ENCODE measurements at regions not wholly inside any gene's neighbourhood (a gene's known extent, or its start where the extent isn't known, plus 50 kb on each side); places are given as distances from the start of the nearest gene placed in this dataset.

GRCh38 chr17:59476413-59476812 is 89.0 kb upstream of the DHX40 start:
- TF ChIP-seq, protein P1, sequence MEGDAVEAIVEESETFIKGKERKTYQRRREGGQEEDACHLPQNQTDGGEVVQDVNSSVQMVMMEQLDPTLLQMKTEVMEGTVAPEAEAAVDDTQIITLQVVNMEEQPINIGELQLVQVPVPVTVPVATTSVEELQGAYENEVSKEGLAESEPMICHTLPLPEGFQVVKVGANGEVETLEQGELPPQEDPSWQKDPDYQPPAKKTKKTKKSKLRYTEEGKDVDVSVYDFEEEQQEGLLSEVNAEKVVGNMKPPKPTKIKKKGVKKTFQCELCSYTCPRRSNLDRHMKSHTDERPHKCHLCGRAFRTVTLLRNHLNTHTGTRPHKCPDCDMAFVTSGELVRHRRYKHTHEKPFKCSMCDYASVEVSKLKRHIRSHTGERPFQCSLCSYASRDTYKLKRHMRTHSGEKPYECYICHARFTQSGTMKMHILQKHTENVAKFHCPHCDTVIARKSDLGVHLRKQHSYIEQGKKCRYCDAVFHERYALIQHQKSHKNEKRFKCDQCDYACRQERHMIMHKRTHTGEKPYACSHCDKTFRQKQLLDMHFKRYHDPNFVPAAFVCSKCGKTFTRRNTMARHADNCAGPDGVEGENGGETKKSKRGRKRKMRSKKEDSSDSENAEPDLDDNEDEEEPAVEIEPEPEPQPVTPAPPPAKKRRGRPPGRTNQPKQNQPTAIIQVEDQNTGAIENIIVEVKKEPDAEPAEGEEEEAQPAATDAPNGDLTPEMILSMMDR (IDR thresholded peaks at IDR 0.05), result no peak
- no peak for TF ChIP-seq POLR2A (IDR thresholded peaks at IDR 0.05)
